CD14-positive monocyte (primary cell): ENCODE measurements at regions not wholly inside any gene's neighbourhood (a gene's known extent, or its start where the extent isn't known, plus 50 kb on each side); places are given as distances from the start of the nearest gene placed in this dataset.

Source experiments
- DNase-seq, 3 donors: peaks; one replicate each; pipeline ENCODE4 v3.0.0-alpha.2; 2011 to 2022
- H2AFZ ChIP-seq: 2 replicates; pipeline ENCODE4 v1.6.0; 2012; ENCODE audit warnings: mild to moderate bottlenecking, low read depth, low read length, inconsistent platforms; ENCODE audit not compliant: insufficient read depth, poor library complexity, severe bottlenecking
- H3K27ac ChIP-seq, 2 donors: 1 replicate in 1 of 2; 2 replicates in 1 of 2; pipeline ENCODE4 v1.5.1; 2012 to 2013; ENCODE audit warnings: low read length in 2 of 2, control low read depth in 1 of 2, inconsistent platforms in 1 of 2, low read depth in 1 of 2, mild to moderate bottlenecking in 1 of 2
- H3K27me3 ChIP-seq, 2 donors: one replicate each; pipeline versions ENCODE4 v1.6.0 to v1.6.1; 2011 to 2013; ENCODE audit warnings: low read length in 2 of 2; ENCODE audit not compliant: control insufficient read depth in 2 of 2, insufficient read depth in 2 of 2
- H3K36me3 ChIP-seq, 2 donors: replicated peaks in 1 of 2; 1 replicate in 1 of 2; 2 replicates in 1 of 2; pipeline versions ENCODE4 v1.5.1 to v1.6.1; 2012 to 2013; ENCODE audit warnings: low read length in 2 of 2, control low read depth in 1 of 2, inconsistent platforms in 1 of 2, mild to moderate bottlenecking in 1 of 2; ENCODE audit not compliant: insufficient read depth in 2 of 2, control insufficient read depth in 1 of 2
- H3K4me1 ChIP-seq, 2 donors: 1 replicate in 1 of 2; 2 replicates in 1 of 2; pipeline versions ENCODE4 v1.5.1 to v1.6.1; 2012 to 2013; ENCODE audit warnings: low read length in 2 of 2, control low read depth in 1 of 2, inconsistent platforms in 1 of 2, mild to moderate bottlenecking in 1 of 2, moderate library complexity in 1 of 2; ENCODE audit not compliant: insufficient read depth in 2 of 2, control insufficient read depth in 1 of 2
- H3K4me2 ChIP-seq: replicated peaks from 2 replicates; pipeline ENCODE3; 2012; ENCODE audit warnings: low read length, moderate library complexity, mild to moderate bottlenecking; ENCODE audit not compliant: poor library complexity, severe bottlenecking; ENCODE audit errors: extremely low read depth
- H3K4me3 ChIP-seq, 3 experiments: fragments of 200-600 bp in 1 of 3; sonication (generic) in 1 of 3; replicated peaks in 1 of 3; 1 replicate in 2 of 3; 2 replicates in 1 of 3; pipeline ENCODE4 v1.5.1; 2011 to 2013; ENCODE audit warnings: low read length in 3 of 3, mild to moderate bottlenecking in 3 of 3, control low read depth in 2 of 3, low read depth in 2 of 3, inconsistent platforms in 1 of 3, moderate library complexity in 1 of 3
- H3K79me2 ChIP-seq: 2 replicates; pipeline ENCODE4 v1.6.0; 2012; ENCODE audit warnings: mild to moderate bottlenecking, control low read depth, inconsistent platforms, low read length, moderate library complexity; ENCODE audit not compliant: insufficient read depth
- H3K9ac ChIP-seq: 2 replicates; pipeline ENCODE4 v1.6.0; 2017; ENCODE audit warnings: low read length, mild to moderate bottlenecking; ENCODE audit not compliant: insufficient read depth, poor library complexity, severe bottlenecking
- H3K9me3 ChIP-seq, 2 donors: replicated peaks in 1 of 2; 1 replicate in 1 of 2; 2 replicates in 1 of 2; pipeline versions ENCODE4 v1.5.1 to v1.6.1; 2012 to 2013; ENCODE audit warnings: low read length in 2 of 2, control low read depth in 1 of 2; ENCODE audit not compliant: control insufficient read depth in 1 of 2, insufficient read depth in 1 of 2
- H4K20me1 ChIP-seq: 2 replicates; pipeline ENCODE4 v1.6.0; 2012; ENCODE audit warnings: mild to moderate bottlenecking, low read length, control low read depth, moderate library complexity; ENCODE audit not compliant: insufficient read depth
- H3K27ac Mint-ChIP-seq, 7 donors: one replicate each; pipeline ENCODE4 v1.8.0; 2020; ENCODE audit warnings: mild to moderate bottlenecking in 7 of 7, mixed read lengths in 7 of 7, moderate library complexity in 6 of 7, inconsistent platforms in 2 of 7
- H3K27me3 Mint-ChIP-seq, 3 donors: one replicate each; pipeline ENCODE4 v1.8.0; 2021 to 2022; ENCODE audit warnings: low read depth in 3 of 3, mild to moderate bottlenecking in 3 of 3, mixed read lengths in 3 of 3, moderate library complexity in 3 of 3, inconsistent platforms in 1 of 3
- H3K36me3 Mint-ChIP-seq, 2 donors: one replicate each; pipeline ENCODE4 v1.8.0; 2020; ENCODE audit warnings: mixed read lengths in 2 of 2, inconsistent platforms in 1 of 2, mild to moderate bottlenecking in 1 of 2
- H3K4me1 Mint-ChIP-seq: one replicate; pipeline ENCODE4 v1.8.0; 2020; ENCODE audit warnings: mild to moderate bottlenecking, mixed read lengths
- H3K4me3 Mint-ChIP-seq, 2 donors: one replicate each; pipeline ENCODE4 v1.8.0; 2020; ENCODE audit warnings: mild to moderate bottlenecking in 2 of 2, mixed read lengths in 2 of 2, moderate library complexity in 1 of 2
- H3K9me3 Mint-ChIP-seq, 7 donors: one replicate each; pipeline ENCODE4 v1.8.0; 2020 to 2022; ENCODE audit warnings: mixed read lengths in 7 of 7, mild to moderate bottlenecking in 6 of 7, moderate library complexity in 6 of 7, inconsistent platforms in 2 of 7
- CTCF ChIP-seq: fragments of 200-600 bp; IDR thresholded peaks from one replicate; pipeline ENCODE4 v1.8.0; 2022; ENCODE audit warnings: antibody characterized with exemption, mild to moderate bottlenecking
- WGBS: methylation state at CpG from one replicate; pipeline ENCODE4 v1.1.5; 2013; ENCODE audit warnings: missing lambda C conversion rate; ENCODE audit not compliant: insufficient coverage; 5-methylcytosine and 5-hydroxymethylcytosine counted together
- intact Hi-C, 2 donors: fragments of 100-400 bp; cut with micrococcal nuclease; formaldehyde crosslinking; loops; one replicate each; pipeline versions ENCODE4 v1.15.0 to v1.15.1; 2023

GRCh38 chr2:224312741-224313140 is 89.2 kb downstream of the FAM124B start:
- 89% methylated on average over 3 of the region's 3 CpGs for WGBS
- peaks cover 15 to 18% of the 10 kb centered on the region in 2 donors for H3K4me1 ChIP-seq
- H3K9ac ChIP-seq: no peak overlapping the region
- H2AFZ ChIP-seq: no peak overlapping the region
- peaks cover 41% of the 10 kb centered on the region for H3K4me1 Mint-ChIP-seq
- peaks cover 0 to 2% (median 0%) of the 10 kb centered on the region in 7 donors for H3K9me3 Mint-ChIP-seq
- H3K27me3 ChIP-seq: no peaks in the 10 kb centered on the region
- peaks cover 0 to 9% (median 8%) of the 10 kb centered on the region in 3 donors for H3K27me3 Mint-ChIP-seq
- no peaks in the 10 kb centered on the region for H3K36me3 Mint-ChIP-seq
- intact Hi-C loops: no loop called here
- H3K9me3 ChIP-seq: no peaks in the 10 kb centered on the region
- no peak for TF ChIP-seq CTCF
- no peaks in the 10 kb centered on the region for H4K20me1 ChIP-seq
- no peak overlapping the region for H3K4me2 ChIP-seq
- no peak overlapping the region for H3K4me3 ChIP-seq
- peak overlapping the region in 1 of 7 donors; percentile 33 for H3K27ac Mint-ChIP-seq
- H3K4me3 Mint-ChIP-seq: no peak overlapping the region
- no peaks in the 10 kb centered on the region for H3K36me3 ChIP-seq
- H3K27ac ChIP-seq: no peak overlapping the region
- H3K79me2 ChIP-seq: no peaks in the 10 kb centered on the region
- no peak for DNase-seq

DNA sequence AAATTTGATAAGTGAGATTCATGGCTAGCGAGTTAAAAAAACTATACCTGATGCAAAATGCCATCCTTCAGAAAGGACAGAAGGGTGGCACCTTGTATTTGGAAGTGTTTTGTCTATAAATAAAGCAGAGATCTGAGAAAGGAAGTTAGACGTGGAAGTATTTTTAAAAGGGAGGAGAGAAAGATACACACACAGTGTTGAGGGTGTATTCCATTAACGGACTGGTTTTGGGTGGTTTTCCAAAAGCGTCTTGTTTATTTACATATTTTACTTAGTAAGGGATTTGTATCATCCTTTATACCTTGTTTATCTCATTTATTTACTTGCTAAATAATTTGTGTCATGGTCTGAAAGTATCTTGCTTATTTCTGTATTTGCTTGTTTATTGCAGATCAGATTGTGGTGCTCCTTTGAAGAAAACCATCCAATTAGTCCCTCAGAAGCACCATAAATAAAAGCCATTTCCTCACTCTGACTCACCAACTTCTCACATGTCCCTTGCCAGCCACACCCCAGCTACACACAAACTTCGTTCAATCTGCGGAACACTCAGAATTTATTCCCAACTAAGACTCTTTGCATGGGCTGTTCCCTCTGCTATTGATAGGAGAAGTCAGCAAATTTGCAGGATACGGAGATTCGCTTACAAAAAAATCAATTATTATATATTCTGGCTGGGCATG is 90.8 kb downstream of the FAM124B start:
- H3K9me3 Mint-ChIP-seq: peaks cover 0 to 1% (median 0%) of the 10 kb centered on the region in 7 donors
- no peaks in the 10 kb centered on the region for H3K36me3 Mint-ChIP-seq
- no peaks in the 10 kb centered on the region for H3K79me2 ChIP-seq
- no peak overlapping the region for H3K4me2 ChIP-seq
- H3K4me1 ChIP-seq: peaks cover 15 to 18% of the 10 kb centered on the region in 2 donors
- no peak overlapping the region for H3K27ac ChIP-seq
- no peak overlapping the region for H2AFZ ChIP-seq
- no peaks in the 10 kb centered on the region for H3K9me3 ChIP-seq
- no peaks in the 10 kb centered on the region for H4K20me1 ChIP-seq
- H3K9ac ChIP-seq: no peak overlapping the region
- no peak overlapping the region for H3K27ac Mint-ChIP-seq
- no peak for TF ChIP-seq CTCF
- WGBS: 40% methylated on average over 1 of the region's 8 CpGs
- H3K4me1 Mint-ChIP-seq: peaks cover 38% of the 10 kb centered on the region
- H3K4me3 Mint-ChIP-seq: no peak overlapping the region
- no peaks in the 10 kb centered on the region for H3K27me3 ChIP-seq
- no peak overlapping the region for H3K4me3 ChIP-seq
- H3K27me3 Mint-ChIP-seq: peaks cover 0 to 9% (median 8%) of the 10 kb centered on the region in 3 donors
- no peaks in the 10 kb centered on the region for H3K36me3 ChIP-seq
- intact Hi-C loops: no loop called here
- DNase-seq: peak in 2 of 3 donors; percentile 41 to 44
